SU-DHL-6 (cell line): ENCODE measurements at regions not wholly inside any gene's neighbourhood (a gene's known extent, or its start where the extent isn't known, plus 50 kb on each side); places are given as distances from the start of the nearest gene placed in this dataset.

Experiments
- EZH2phosphoT487 ChIP-seq: fragments of 200-600 bp; sonication (generic), shearing (Covaris generic); conservative IDR thresholded peaks from 2 replicates; pipeline ENCODE4 v1.6.1; 2018; ENCODE audit warnings: mild to moderate bottlenecking, antibody characterized with exemption, low read length, moderate library complexity, mixed read lengths
- TF ChIP-seq, protein P1 (sequence below): fragments of 200-600 bp; sonication (generic); IDR thresholded peaks from one replicate; pipeline ENCODE4 v1.5.1; 2017; ENCODE audit warnings: antibody characterized with exemption, mild to moderate bottlenecking, low read length, moderate library complexity; ENCODE audit not compliant: insufficient read depth, poor library complexity, severe bottlenecking

- TF ChIP-seq, protein P1, sequence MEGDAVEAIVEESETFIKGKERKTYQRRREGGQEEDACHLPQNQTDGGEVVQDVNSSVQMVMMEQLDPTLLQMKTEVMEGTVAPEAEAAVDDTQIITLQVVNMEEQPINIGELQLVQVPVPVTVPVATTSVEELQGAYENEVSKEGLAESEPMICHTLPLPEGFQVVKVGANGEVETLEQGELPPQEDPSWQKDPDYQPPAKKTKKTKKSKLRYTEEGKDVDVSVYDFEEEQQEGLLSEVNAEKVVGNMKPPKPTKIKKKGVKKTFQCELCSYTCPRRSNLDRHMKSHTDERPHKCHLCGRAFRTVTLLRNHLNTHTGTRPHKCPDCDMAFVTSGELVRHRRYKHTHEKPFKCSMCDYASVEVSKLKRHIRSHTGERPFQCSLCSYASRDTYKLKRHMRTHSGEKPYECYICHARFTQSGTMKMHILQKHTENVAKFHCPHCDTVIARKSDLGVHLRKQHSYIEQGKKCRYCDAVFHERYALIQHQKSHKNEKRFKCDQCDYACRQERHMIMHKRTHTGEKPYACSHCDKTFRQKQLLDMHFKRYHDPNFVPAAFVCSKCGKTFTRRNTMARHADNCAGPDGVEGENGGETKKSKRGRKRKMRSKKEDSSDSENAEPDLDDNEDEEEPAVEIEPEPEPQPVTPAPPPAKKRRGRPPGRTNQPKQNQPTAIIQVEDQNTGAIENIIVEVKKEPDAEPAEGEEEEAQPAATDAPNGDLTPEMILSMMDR: no peak
- TF ChIP-seq EZH2phosphoT487: no peak
Observed at GRCh38 chr3:31173118-31173718, 278.8 kb upstream of the GADL1 start.
